Right cardiac atrium (tissue), 5 donors: ENCODE measurements at regions not wholly inside any gene's neighbourhood (a gene's known extent, or its start where the extent isn't known, plus 50 kb on each side); places are given as distances from the start of the nearest gene placed in this dataset.

Source experiments
- ATAC-seq, 2 donors: fragments of 200-7000 bp; cut with Tn5 transposase; one replicate each; pipeline versions ENCODE4 v1.8.0 to v1.9.1; 2020; ENCODE audit warnings: moderate library complexity in 2 of 2, mild to moderate bottlenecking in 1 of 2
- DNase-seq, 3 donors: peaks; one replicate each; pipeline ENCODE4 v3.0.0-alpha.2; 2020
- H3K27ac ChIP-seq: one replicate; pipeline ENCODE4 v1.5.1; 2013; ENCODE audit warnings: mild to moderate bottlenecking, low read length, control low read depth, moderate library complexity
- H3K27me3 ChIP-seq: one replicate; pipeline ENCODE4 v1.6.1; 2013; ENCODE audit not compliant: control insufficient read depth, insufficient read depth
- H3K4me1 ChIP-seq: one replicate; pipeline ENCODE4 v1.6.1; 2013; ENCODE audit warnings: low read length; ENCODE audit not compliant: control insufficient read depth, insufficient read depth
- H3K4me3 ChIP-seq: one replicate; pipeline ENCODE4 v1.5.1; 2013; ENCODE audit warnings: low read length, control low read depth
- H3K9me3 ChIP-seq: one replicate; pipeline ENCODE4 v1.6.1; 2013; ENCODE audit warnings: low read length; ENCODE audit not compliant: control insufficient read depth
- WGBS: extraction: QIAGEN DNeasy Blood & Tissue Kit; methylation state at CpG from one replicate; pipeline ENCODE4 v1.1.7; 2013; 5-methylcytosine and 5-hydroxymethylcytosine counted together
- intact Hi-C, 4 donors: fragments of 100-400 bp; cut with DNase I; formaldehyde crosslinking; loops; one replicate each; pipeline versions ENCODE4 v1.11.0 to v1.14.0; 2022 to 2023
- donor health status: healthy with polysubstance abuse.
- donor health status: DM: no; HTN: yes; CAD: no.
- donor health status: DM: no; HTN: no; CAD: no.
- donor health status: DM: no; HTN: yes; CAD: no; lungs with severe emphysema.
- donor health status: DM: yes; HTN: yes; CAD: no.

DNA sequence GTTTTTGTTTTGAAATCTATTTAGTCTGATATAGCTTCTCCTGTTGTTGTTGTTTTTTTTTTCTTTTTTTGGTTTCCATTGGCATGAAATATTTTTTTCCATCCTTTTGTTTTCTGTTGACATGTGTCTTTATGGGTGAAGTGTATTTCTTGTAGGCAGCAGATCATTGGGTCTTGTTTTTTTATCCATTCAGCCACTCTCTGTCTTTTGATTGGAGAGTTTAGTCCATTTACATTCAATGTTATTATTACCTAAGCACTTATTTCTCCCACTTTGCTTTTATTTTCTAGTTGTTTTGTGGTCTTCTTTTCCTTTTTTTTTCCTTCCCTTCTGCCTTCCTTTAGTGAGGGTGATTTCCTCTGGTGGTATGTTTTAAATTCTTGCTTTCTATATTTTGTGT lies 193.6 kb upstream of the TMEM260 start:
- DNase-seq (no peak), ATAC-seq (no peak)
- no peak overlapping the region for H3K4me3 ChIP-seq
- no peaks in the 10 kb centered on the region for H3K4me1 ChIP-seq
- no peaks in the 10 kb centered on the region for H3K9me3 ChIP-seq
- intact Hi-C loops: no loop called here
- H3K27ac ChIP-seq: no peak overlapping the region
- no peaks in the 10 kb centered on the region for H3K27me3 ChIP-seq

GRCh38 chr14:56390859-56391258 lies 188.7 kb upstream of the TMEM260 start:
- no peak for ATAC-seq
- no peak for DNase-seq
- Histone ChIP-seq H3K4me3 (no peak overlapping the region), H3K27ac (no peak overlapping the region), H3K9me3 (no peaks in the 10 kb centered on the region), H3K27me3 (no peaks in the 10 kb centered on the region), H3K4me1 (no peaks in the 10 kb centered on the region)
- WGBS: 69% methylated on average over 1 of the region's 1 CpG
- intact Hi-C loops: no loop called here

DNA sequence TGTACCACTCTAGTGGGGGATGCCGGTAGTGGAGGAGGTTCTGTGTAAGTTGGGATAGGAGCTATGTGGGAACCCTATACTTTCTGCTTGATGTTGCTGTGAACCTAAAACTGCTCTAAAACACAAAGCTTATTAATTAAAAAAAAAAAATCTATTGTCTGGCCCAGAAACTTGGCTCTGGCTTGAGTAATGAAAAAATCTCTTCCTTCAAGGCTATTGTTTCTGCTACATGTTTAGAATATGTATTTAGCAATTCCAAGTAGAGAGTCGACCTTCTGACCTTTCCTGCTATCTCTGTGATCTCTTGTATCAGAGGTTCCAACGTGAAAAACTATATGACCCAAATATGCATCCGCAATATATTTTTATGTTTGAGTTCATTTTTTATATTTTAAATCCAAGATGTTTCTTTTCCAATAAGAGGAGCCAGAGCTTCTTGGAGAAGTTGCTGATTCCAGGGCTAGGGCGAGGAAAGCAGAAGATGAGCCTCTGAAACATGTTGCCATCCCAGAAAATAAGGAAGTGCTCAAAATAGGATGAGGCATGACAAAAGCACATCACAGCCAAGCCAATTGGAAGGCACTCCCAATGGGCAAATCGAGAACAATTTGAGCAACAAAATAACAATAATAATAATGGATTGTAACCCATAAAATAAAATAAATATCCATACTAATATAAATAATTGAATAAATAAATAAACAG lies 184.6 kb upstream of the TMEM260 start:
- intact Hi-C loops: no loop called here
- DNase-seq: no peak
- no peak overlapping the region for H3K27ac ChIP-seq
- H3K27me3 ChIP-seq: no peaks in the 10 kb centered on the region
- H3K4me3 ChIP-seq: no peak overlapping the region
- ATAC-seq: no peak
- H3K4me1 ChIP-seq: no peaks in the 10 kb centered on the region
- no peaks in the 10 kb centered on the region for H3K9me3 ChIP-seq
- WGBS: 61% methylated on average over 6 of the region's 6 CpGs

GRCh38 chr14:56400109-56400825 lies 179.3 kb upstream of the TMEM260 start:
- Histone ChIP-seq H3K27me3 (no peaks in the 10 kb centered on the region), H3K9me3 (no peaks in the 10 kb centered on the region), H3K4me3 (no peak overlapping the region), H3K27ac (no peak overlapping the region), H3K4me1 (no peaks in the 10 kb centered on the region)
- WGBS: 83% methylated on average over 3 of the region's 3 CpGs
- peak in 1 of 2 donors; percentile 48 for ATAC-seq
- intact Hi-C loops: no loop called here
- no peak for DNase-seq

- 36% methylated on average over 11 of the region's 11 CpGs for WGBS
Observed at GRCh38 chr14:56412468-56413434, 166.8 kb upstream of the TMEM260 start.

GRCh38 chr14:56413721-56414120 lies 165.9 kb upstream of the TMEM260 start:
- no peak for DNase-seq
- Histone ChIP-seq H3K4me1 (no peaks in the 10 kb centered on the region), H3K4me3 (no peak overlapping the region), H3K9me3 (no peaks in the 10 kb centered on the region), H3K27ac (no peak overlapping the region), H3K27me3 (no peaks in the 10 kb centered on the region)
- ATAC-seq: no peak
- intact Hi-C loops: no loop called here
- 89% methylated on average over 3 of the region's 3 CpGs for WGBS

More at GRCh38 chr14:56412468-56413434, 166.8 kb upstream of the TMEM260 start:
- intact Hi-C loops: no loop called here
- ATAC-seq: no peak
- Histone ChIP-seq H3K4me3 (no peak overlapping the region), H3K9me3 (no peaks in the 10 kb centered on the region), H3K4me1 (no peaks in the 10 kb centered on the region), H3K27me3 (no peaks in the 10 kb centered on the region), H3K27ac (no peak overlapping the region)
- DNase-seq: no peak

DNA sequence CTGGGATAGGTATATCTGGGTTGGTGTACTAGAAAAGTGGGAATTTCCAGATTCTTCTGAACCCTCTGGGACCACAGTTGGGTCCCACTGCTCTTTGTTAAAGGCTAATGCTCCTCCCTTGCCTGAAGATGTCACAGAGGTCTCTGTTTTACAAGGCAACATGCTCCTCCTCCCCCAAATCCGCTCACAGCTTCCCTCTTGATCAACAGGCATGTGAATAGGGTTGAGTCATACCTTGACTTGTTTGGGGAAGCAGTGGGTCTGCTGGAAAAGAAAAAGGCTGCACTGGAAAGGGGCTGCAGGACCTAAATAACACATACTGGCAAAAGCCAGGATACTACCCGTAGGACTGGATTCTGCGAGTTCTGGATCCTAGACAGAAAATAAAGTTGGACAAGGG lies 165.4 kb upstream of the TMEM260 start:
- Histone ChIP-seq H3K4me1 (no peaks in the 10 kb centered on the region), H3K27me3 (no peaks in the 10 kb centered on the region), H3K27ac (no peak overlapping the region), H3K4me3 (no peak overlapping the region), H3K9me3 (no peaks in the 10 kb centered on the region)
- DNase-seq: no peak
- intact Hi-C loops: no loop called here
- WGBS: 89% methylated on average over 3 of the region's 3 CpGs
- no peak for ATAC-seq

GRCh38 chr14:56416213-56416612 lies 163.4 kb upstream of the TMEM260 start:
- no peak for DNase-seq
- intact Hi-C loops: no loop called here
- no peaks in the 10 kb centered on the region for H3K27me3 ChIP-seq
- no peaks in the 10 kb centered on the region for H3K9me3 ChIP-seq
- 96% methylated on average over 9 of the region's 9 CpGs for WGBS
- no peak overlapping the region for H3K27ac ChIP-seq
- H3K4me1 ChIP-seq: no peaks in the 10 kb centered on the region
- no peak overlapping the region for H3K4me3 ChIP-seq
- no peak for ATAC-seq

- DNase-seq (no peak), ATAC-seq (no peak)
- 84% methylated on average over 1 of the region's 1 CpG for WGBS
- Histone ChIP-seq H3K9me3 (no peaks in the 10 kb centered on the region), H3K27ac (no peak overlapping the region), H3K4me1 (no peaks in the 10 kb centered on the region), H3K27me3 (no peaks in the 10 kb centered on the region), H3K4me3 (no peak overlapping the region)
- intact Hi-C loops: no loop called here
Observed at GRCh38 chr14:56417173-56417572, 162.4 kb upstream of the TMEM260 start.

DNA sequence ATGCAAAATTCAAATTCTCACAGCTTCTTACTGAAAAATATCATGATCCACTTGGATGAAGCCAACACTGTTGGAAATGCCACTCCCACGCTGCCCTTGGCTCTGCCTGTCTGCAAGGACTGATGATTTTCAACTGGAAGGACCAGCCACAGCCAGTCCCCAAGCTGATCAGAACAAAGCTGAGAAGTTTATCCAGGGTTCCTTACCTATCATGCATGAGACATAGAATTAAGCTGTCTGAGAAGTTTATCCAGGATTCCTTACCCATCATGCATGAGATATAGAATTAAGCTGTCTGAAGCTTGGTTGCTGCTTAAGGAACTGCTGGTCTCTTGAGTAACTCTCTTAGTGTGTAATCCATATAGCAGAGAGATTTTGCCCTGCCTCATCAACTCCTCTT lies 159.8 kb upstream of the TMEM260 start:
- DNase-seq (no peak), ATAC-seq (no peak)
- Histone ChIP-seq H3K4me1 (no peaks in the 10 kb centered on the region), H3K27me3 (no peaks in the 10 kb centered on the region), H3K9me3 (no peaks in the 10 kb centered on the region), H3K27ac (no peak overlapping the region), H3K4me3 (no peak overlapping the region)
- WGBS: 79% methylated on average over 1 of the region's 1 CpG
- intact Hi-C loops: loop anchor here in 1 of 4 donors (5.0 kb wide), 1 partner anchor 712 kb away; no protein-coding TSS in a partner anchor

DNA sequence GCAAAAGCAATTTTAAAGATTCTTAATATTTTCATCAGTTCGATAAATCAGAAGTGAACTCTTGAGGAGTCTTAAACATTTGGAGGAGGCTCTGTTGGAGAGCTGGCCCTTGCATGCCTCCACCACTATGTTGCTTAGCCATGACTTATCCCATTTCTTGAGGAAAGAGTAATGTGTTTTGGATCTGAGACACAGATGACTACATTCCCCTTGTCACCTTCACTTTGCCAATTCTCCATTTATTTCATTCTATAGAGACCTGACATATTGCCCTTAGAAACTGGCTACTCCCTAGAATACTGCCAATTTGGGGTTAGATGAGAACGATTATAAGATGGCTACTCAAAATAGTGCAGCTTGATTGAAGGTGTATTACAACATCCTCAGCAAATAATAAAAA lies 157.4 kb upstream of the TMEM260 start:
- Histone ChIP-seq H3K9me3 (no peaks in the 10 kb centered on the region), H3K27ac (no peak overlapping the region), H3K4me1 (no peaks in the 10 kb centered on the region), H3K27me3 (no peaks in the 10 kb centered on the region), H3K4me3 (no peak overlapping the region)
- 72% methylated on average over 2 of the region's 2 CpGs for WGBS
- ATAC-seq (no peak), DNase-seq (no peak)
- intact Hi-C loops: loop anchor here in 1 of 4 donors (5.0 kb wide), 1 partner anchor 715 kb away; no protein-coding TSS in a partner anchor
